Mucosa of stomach (tissue), 1 donor: ENCODE measurements at regions not wholly inside any gene's neighbourhood (a gene's known extent, or its start where the extent isn't known, plus 50 kb on each side); places are given as distances from the start of the nearest gene placed in this dataset.

Source experiments
- H3K27me3 ChIP-seq: one replicate; pipeline ENCODE4 v1.7.0; 2013; ENCODE audit warnings: mild to moderate bottlenecking, low read length; ENCODE audit not compliant: control insufficient read depth, insufficient read depth
- H3K36me3 ChIP-seq: one replicate; pipeline ENCODE4 v1.7.0; 2013; ENCODE audit warnings: low read length; ENCODE audit not compliant: control insufficient read depth, insufficient read depth
- H3K4me1 ChIP-seq: one replicate; pipeline ENCODE4 v1.7.0; 2013; ENCODE audit warnings: mild to moderate bottlenecking, low read length; ENCODE audit not compliant: control insufficient read depth, insufficient read depth
- H3K4me3 ChIP-seq: one replicate; pipeline ENCODE4 v1.7.0; 2013; ENCODE audit warnings: low read length
- H3K9ac ChIP-seq: one replicate; pipeline ENCODE4 v1.7.0; 2013; ENCODE audit warnings: mild to moderate bottlenecking, low read length, moderate library complexity
- H3K9me3 ChIP-seq: one replicate; pipeline ENCODE4 v1.7.0; 2013; ENCODE audit warnings: mild to moderate bottlenecking, low read length, moderate library complexity; ENCODE audit not compliant: control insufficient read depth
- donor health status: Pancreatic carcinoma.

DNA sequence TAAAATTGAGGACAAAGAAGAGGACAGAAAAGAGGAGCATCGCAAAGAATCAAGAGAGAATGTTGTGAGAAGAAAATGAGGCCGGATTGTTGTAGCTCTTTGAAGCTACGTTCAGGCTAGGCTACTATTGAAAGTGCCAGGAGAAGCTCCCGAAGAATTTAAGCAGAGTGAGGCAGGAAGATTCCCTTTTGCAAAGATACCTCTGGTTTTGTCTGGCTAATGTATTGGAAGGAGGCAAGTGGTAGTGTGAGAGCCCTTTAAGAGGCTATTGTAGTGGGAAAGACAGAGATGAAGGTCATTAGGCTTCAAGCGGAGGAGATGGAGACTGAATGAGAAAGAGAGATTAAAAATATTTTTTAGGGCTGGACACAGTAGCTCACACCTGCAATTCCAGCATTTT, 476.9 kb upstream of the ADGRL2 start:
- Histone ChIP-seq H3K36me3 (no peaks in the 10 kb centered on the region), H3K4me1 (no peaks in the 10 kb centered on the region), H3K27me3 (no peaks in the 10 kb centered on the region), H3K9ac (no peak overlapping the region), H3K9me3 (no peaks in the 10 kb centered on the region), H3K4me3 (no peak overlapping the region)

DNA sequence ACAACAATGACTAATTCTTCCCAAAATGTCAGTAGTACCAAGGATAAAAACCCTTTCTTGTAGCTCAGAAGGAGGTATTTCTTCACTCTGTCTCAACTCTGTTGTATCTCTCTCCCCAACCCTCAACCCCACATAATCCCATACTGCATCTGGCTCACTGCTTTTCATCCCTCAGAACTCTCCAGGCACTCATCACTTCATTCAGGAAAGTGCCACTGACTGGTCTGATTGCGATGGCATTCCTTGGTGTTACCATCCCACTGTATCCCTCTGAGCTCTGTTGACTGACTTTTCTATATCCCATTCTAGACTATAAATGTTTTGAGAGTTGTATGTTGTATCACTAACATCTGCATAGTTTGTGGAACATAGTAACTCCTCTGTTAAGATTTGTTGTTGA, 483.5 kb upstream of the ADGRL2 start:
- no peaks in the 10 kb centered on the region for H3K27me3 ChIP-seq
- no peaks in the 10 kb centered on the region for H3K36me3 ChIP-seq
- H3K9ac ChIP-seq: no peak overlapping the region
- no peak overlapping the region for H3K4me3 ChIP-seq
- no peaks in the 10 kb centered on the region for H3K4me1 ChIP-seq
- H3K9me3 ChIP-seq: no peaks in the 10 kb centered on the region

DNA sequence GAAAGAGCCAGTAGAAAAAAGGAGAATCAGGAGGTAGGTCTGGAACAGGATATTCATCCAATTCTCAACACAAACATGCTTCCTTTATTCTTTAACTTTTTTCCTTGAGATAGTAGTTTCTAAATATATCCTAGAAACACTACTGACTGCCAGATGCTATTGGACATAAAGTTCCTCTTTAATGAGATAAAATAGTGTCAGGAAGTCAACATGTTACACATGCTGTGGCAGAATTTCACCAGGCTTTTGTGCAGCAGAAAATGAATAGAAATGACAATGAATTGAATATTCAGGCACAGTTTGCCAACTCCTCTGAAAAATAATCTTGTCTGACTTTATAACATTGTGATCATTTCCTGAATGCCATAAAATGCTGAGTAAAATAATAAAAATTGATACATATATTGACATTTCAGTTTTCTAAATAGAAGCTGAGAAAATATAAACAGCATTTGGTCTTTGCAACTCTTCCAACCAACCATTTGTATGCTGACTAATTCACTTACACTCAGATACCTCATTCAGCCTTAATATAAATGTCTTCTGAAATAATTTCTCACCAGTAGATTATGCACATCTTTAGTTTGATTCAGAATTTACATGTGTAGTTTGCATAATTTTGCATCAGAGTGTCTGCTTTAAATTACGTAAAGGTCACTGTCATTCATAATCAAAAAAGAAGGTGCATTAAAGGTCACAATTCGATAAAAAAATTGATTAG, 486.1 kb upstream of the ADGRL2 start:
- Histone ChIP-seq H3K4me1 (no peaks in the 10 kb centered on the region), H3K9ac (no peak overlapping the region), H3K9me3 (no peaks in the 10 kb centered on the region), H3K36me3 (no peaks in the 10 kb centered on the region), H3K27me3 (no peaks in the 10 kb centered on the region), H3K4me3 (no peak overlapping the region)

DNA sequence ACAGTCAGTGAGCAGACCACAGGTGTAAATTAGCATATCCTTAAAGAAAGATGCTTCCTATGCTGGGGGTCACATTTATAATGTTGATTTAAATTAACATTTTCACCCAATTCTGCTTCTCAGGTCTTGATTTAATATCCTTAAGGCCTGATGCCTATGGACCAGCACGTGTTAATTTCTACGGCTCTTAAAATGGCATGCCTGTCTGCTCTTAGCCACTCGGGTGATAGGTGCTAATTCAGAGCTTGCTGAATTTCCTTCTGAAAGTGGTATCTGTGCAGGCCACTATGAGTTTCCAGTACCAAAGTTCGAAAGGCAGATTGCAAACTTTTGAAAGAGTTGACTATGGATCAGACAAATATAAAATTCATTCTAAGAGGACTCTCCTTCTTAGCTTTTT, 487.4 kb upstream of the ADGRL2 start:
- H3K27me3 ChIP-seq: no peaks in the 10 kb centered on the region
- H3K9me3 ChIP-seq: no peaks in the 10 kb centered on the region
- H3K36me3 ChIP-seq: no peaks in the 10 kb centered on the region
- no peak overlapping the region for H3K4me3 ChIP-seq
- H3K4me1 ChIP-seq: no peaks in the 10 kb centered on the region
- no peak overlapping the region for H3K9ac ChIP-seq

DNA sequence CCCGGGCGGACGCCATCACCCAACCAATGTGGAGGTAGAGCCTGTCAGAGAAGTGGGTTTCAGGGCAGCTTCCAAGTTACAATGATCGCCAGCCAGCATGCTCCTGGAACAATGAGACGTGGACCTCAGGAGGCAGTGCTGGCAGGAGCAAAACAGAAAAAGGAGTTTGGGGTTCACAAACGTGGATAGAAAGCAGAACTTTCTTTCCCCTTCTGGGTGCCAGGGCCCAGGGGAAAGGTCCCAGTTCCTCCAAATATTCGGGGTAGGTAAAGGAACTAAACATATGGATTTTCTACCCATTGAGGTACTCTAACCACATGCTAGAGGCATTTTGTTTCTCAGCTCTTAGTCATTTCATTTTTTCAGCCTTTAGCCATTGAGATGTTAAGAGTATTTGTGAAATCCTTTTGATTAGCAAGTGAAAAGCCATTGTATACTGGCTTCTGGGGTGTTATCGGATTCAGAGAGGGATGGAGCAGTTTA, 488.4 kb upstream of the ADGRL2 start:
- Histone ChIP-seq H3K9ac (no peak overlapping the region), H3K4me1 (no peaks in the 10 kb centered on the region), H3K27me3 (no peaks in the 10 kb centered on the region), H3K9me3 (no peaks in the 10 kb centered on the region), H3K4me3 (no peak overlapping the region), H3K36me3 (no peaks in the 10 kb centered on the region)

DNA sequence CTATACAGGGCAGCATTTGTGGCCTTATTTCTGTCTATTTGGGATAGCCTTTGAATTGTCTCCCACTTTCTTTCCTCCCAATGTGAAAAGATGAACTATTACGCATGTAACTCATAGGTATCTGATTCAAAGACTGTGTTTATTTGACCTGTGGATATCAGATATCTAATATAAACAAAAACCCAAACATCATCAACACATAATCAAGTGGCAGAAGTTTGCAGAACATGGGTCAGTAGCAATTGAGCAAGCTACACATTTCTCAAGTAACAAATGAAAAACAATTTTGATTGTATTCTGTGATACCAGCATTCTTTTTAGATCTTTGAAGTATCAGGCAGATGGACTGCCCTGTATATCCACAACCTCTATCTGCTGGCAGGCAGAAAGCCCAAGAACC, 490.5 kb upstream of the ADGRL2 start:
- Histone ChIP-seq H3K9ac (no peak overlapping the region), H3K9me3 (no peaks in the 10 kb centered on the region), H3K36me3 (no peaks in the 10 kb centered on the region), H3K4me1 (no peaks in the 10 kb centered on the region), H3K4me3 (no peak overlapping the region), H3K27me3 (no peaks in the 10 kb centered on the region)

DNA sequence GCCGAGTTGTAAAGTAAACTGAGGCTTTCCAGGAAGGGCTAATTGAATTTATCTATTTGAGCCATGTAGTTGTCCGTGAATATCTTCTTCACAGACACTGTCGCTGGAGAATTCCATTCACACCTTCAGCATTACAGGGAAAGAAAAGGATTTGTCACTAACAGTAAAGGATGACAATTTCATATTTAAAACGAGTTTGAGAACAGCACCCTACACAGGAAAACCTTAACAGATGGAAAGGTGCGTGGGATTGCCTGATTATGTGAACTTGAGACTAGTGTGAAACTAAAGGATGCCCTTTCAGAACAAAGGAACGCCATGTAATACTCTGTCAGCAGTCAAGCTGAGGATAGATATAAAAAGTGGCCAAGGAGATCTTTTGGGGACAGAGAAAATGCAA, 492.5 kb upstream of the ADGRL2 start:
- no peaks in the 10 kb centered on the region for H3K4me1 ChIP-seq
- H3K27me3 ChIP-seq: no peaks in the 10 kb centered on the region
- no peaks in the 10 kb centered on the region for H3K36me3 ChIP-seq
- H3K4me3 ChIP-seq: no peak overlapping the region
- H3K9ac ChIP-seq: no peak overlapping the region
- no peaks in the 10 kb centered on the region for H3K9me3 ChIP-seq

DNA sequence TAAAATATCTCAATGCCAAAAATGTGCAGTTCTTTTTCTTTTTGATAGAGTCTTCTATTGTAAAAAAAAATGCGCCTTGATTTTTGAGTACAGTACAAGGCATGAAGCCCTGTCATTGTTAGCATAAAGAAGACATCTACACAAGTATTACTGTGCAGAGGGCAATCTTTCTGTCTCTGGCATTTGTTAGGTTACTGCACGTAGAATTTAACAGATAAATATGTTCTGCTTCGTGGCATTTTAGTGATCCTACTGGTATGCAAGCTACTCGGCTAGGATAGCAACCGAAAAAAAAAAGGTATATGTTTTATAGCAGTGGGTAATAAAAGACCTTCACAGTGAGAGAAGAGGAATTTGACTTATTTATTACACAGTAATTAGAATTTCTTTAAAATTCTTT, 492.9 kb upstream of the ADGRL2 start:
- no peak overlapping the region for H3K9ac ChIP-seq
- no peaks in the 10 kb centered on the region for H3K4me1 ChIP-seq
- no peaks in the 10 kb centered on the region for H3K9me3 ChIP-seq
- no peak overlapping the region for H3K4me3 ChIP-seq
- no peaks in the 10 kb centered on the region for H3K36me3 ChIP-seq
- no peaks in the 10 kb centered on the region for H3K27me3 ChIP-seq

DNA sequence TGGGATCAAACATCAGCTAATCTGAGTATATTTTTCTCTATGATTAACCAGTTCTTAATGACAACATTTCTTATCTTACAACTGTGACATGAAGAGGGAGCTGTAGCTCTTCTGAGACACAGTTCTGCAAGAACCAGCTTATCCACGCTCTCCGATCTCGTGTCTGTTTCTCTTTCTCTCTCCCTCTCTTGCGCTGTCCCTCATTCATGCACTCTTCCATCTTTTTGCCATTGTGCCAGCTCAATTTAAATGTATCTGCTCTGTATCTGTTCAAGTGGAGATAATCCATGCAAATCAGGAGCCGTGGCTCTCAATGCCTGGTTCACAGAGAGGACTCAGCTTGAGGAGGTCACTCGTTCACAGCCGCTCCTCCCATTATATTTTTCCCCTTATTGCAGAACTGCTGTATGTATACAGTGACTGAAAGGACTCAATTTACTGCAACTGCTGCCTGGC, 494.7 kb upstream of the ADGRL2 start:
- no peaks in the 10 kb centered on the region for H3K4me1 ChIP-seq
- H3K4me3 ChIP-seq: no peak overlapping the region
- no peaks in the 10 kb centered on the region for H3K27me3 ChIP-seq
- no peak overlapping the region for H3K9ac ChIP-seq
- H3K9me3 ChIP-seq: no peaks in the 10 kb centered on the region
- H3K36me3 ChIP-seq: no peaks in the 10 kb centered on the region

DNA sequence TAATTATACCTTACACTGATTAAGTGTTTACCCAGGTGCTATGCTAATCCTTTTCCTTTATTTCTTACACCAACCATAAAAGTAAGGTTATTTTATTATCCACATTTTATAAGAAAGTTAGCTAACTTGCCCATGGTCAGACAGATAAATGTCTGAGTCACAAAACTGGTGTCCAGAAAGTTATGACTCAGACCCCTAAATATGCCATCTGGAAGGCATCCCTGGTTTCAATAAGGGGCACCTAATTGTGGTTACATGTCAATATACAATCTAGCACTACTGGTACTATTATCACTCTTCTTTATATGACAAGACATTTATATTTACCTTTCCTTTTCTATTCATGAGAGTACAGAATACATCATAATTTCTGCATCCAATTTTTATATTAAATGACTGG, 496.5 kb upstream of the ADGRL2 start:
- no peaks in the 10 kb centered on the region for H3K9me3 ChIP-seq
- H3K36me3 ChIP-seq: no peaks in the 10 kb centered on the region
- H3K9ac ChIP-seq: no peak overlapping the region
- no peaks in the 10 kb centered on the region for H3K4me1 ChIP-seq
- H3K4me3 ChIP-seq: no peak overlapping the region
- no peaks in the 10 kb centered on the region for H3K27me3 ChIP-seq

DNA sequence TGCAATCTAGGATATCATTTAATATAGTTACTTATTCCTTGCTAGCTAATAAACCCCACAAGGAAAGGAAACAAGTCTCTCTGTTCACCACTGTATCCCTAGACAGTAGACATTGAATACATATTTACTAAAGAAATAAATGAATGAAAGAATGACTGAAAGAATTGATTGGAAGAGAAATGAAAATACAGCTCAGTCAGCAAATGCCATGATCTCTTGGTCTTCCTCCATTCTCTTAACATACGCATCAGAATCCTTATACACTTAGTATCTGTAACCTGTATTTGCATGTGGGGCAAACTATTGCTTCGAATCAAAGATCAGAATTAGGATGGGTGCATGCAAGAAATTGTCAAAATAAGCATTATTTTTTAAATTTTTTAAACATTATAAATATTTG, 500.8 kb upstream of the ADGRL2 start:
- H3K36me3 ChIP-seq: no peaks in the 10 kb centered on the region
- H3K4me1 ChIP-seq: no peaks in the 10 kb centered on the region
- H3K9me3 ChIP-seq: no peaks in the 10 kb centered on the region
- H3K27me3 ChIP-seq: no peaks in the 10 kb centered on the region
- no peak overlapping the region for H3K4me3 ChIP-seq
- H3K9ac ChIP-seq: no peak overlapping the region

DNA sequence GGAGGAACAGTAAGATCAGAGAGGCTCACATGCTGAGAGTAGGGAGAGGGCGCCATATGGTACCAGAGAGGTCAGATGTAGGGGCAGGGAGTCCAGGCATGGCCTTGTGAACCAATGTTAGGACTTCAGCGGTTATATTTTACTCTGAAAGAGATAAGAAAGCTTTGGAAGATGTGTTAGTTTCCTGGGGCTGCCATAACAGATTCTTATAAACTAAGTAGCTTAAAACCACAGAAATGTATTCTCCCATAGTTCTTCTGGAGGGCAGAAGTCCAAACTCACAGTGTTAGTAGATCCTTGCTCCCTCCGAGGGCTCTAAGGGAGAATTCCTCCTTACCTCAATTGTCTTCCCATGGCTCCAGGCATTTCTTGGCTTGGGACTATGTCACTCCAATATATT, 502.5 kb upstream of the ADGRL2 start:
- Histone ChIP-seq H3K36me3 (no peaks in the 10 kb centered on the region), H3K4me1 (no peaks in the 10 kb centered on the region), H3K9me3 (no peaks in the 10 kb centered on the region), H3K9ac (no peak overlapping the region), H3K4me3 (no peak overlapping the region), H3K27me3 (no peaks in the 10 kb centered on the region)

DNA sequence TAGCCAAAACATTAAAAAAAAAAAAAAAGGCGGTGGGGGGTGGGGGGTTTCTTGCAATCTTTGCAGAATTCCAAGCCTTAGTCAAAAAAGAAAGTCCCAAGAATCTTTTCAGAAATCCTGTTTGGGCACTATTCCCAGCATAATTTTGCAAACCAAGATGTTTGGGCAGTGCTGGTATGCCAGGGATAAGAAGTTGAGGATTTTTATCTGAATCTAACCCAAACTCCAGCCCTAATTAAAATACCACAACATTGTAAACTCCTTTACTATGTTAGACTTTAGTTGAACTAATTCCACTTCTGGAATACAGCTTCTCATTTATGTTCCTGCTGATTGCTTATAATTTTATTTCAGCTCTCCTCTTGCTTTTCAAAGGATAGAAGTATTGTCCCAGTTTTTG, 504.1 kb upstream of the ADGRL2 start:
- Histone ChIP-seq H3K9ac (no peak overlapping the region), H3K9me3 (no peaks in the 10 kb centered on the region), H3K27me3 (no peaks in the 10 kb centered on the region), H3K36me3 (no peaks in the 10 kb centered on the region), H3K4me3 (no peak overlapping the region), H3K4me1 (no peaks in the 10 kb centered on the region)
